ENCODE measurements at regions not wholly inside any gene's neighbourhood (a gene's known extent, or its start where the extent isn't known, plus 50 kb on each side); places are given as distances from the start of the nearest gene placed in this dataset.

DNA sequence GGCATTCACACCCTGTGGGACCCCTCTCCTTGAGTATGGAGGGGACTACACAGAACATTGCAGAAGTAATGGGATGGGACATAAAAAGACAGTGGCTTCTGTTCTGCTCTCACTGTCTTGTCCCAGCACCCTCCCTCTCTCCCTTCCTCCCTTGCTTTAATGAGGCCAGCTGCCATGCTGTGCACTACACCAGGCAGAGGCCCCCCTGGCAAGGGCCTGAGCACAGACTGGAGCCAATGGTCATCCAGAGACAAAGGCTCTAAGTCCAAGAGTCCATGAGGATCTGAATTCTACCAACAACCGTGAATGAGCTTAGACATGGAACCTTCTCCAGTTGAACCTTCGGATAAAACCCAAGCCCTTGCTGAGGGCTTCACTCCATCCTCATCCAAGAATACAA, 263.0 kb downstream of the NDUFA10 start:
- H3K4me3 ChIP-seq (ENCODE audit: low read length): no peak overlapping the region
- ChIA-PET CTCF (no interaction called here), POLR2A (no interaction called here)
- peaks cover 0 to 11% (median 0%) of the 10 kb centered on the region in 11 donors for H3K9me3 Mint-ChIP-seq
- no peaks in the 10 kb centered on the region for H3K9me3 ChIP-seq (ENCODE audit: control insufficient read depth in 2 of 3, low read length in 3 of 3)
- H3K27me3 Mint-ChIP-seq: no peaks in the 10 kb centered on the region
- no peak overlapping the region for H3K27ac ChIP-seq (ENCODE audit: low read depth, low read length)
- no peak overlapping the region for H3K4me3 Mint-ChIP-seq
- no peaks in the 10 kb centered on the region for H3K27me3 ChIP-seq (ENCODE audit: control insufficient read depth in 2 of 2, insufficient read depth in 2 of 2, low read length in 2 of 2)
- no peak for DNase-seq
- H3K4me1 Mint-ChIP-seq: peaks cover 0 to 12% (median under 1%) of the 10 kb centered on the region in 7 donors
- no peak for ATAC-seq
- H3K27ac Mint-ChIP-seq: no peak overlapping the region
- no peaks in the 10 kb centered on the region for H3K4me1 ChIP-seq (ENCODE audit: control insufficient read depth in 2 of 2, insufficient read depth in 2 of 2, low read length in 2 of 2)
- intact Hi-C loops (cut with micrococcal nuclease): no loop called here
- H3K36me3 Mint-ChIP-seq: no peaks in the 10 kb centered on the region
- H3K36me3 ChIP-seq (ENCODE audit: control insufficient read depth in 2 of 3, insufficient read depth in 3 of 3, low read length in 3 of 3): no peaks in the 10 kb centered on the region

DNA sequence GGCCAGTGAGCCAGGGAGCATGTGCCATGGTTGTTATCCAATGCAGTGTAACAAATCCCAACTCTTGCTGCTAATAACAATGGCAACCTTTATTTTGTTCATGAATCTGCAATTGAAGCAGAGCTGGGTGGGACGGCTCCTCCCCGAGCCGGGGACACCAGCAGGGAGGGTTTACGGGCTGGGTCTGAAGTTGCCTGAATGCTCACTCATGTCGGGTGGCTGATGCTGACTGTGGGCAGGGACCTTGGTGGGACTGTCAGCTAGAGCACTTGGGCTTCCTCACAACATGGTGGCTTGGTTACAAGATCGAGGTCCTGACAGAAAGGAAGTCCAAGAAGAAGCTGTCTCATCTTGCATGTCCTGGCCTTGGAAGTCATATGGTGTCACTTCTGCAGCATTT, 264.5 kb downstream of the NDUFA10 start:
- no peaks in the 10 kb centered on the region for H3K9me3 ChIP-seq (ENCODE audit: control insufficient read depth in 2 of 3, low read length in 3 of 3)
- H3K36me3 ChIP-seq (ENCODE audit: control insufficient read depth in 2 of 3, insufficient read depth in 3 of 3, low read length in 3 of 3): no peaks in the 10 kb centered on the region
- H3K4me1 ChIP-seq (ENCODE audit: control insufficient read depth in 2 of 2, insufficient read depth in 2 of 2, low read length in 2 of 2): no peaks in the 10 kb centered on the region
- no peaks in the 10 kb centered on the region for H3K27me3 ChIP-seq (ENCODE audit: control insufficient read depth in 2 of 2, insufficient read depth in 2 of 2, low read length in 2 of 2)
- no peak overlapping the region for H3K27ac ChIP-seq (ENCODE audit: low read depth, low read length)
- intact Hi-C loops (cut with micrococcal nuclease): no loop called here
- H3K27me3 Mint-ChIP-seq: no peaks in the 10 kb centered on the region
- no peak overlapping the region for H3K4me3 ChIP-seq (ENCODE audit: low read length)
- ATAC-seq (no peak), DNase-seq (no peak)
- POLR2A ChIA-PET: no interaction called here
- peaks cover 0 to 11% (median 0%) of the 10 kb centered on the region in 11 donors for H3K9me3 Mint-ChIP-seq
- peaks cover 0 to 18% (median 6%) of the 10 kb centered on the region in 7 donors for H3K4me1 Mint-ChIP-seq
- H3K4me3 Mint-ChIP-seq: no peak overlapping the region
- no peaks in the 10 kb centered on the region for H3K36me3 Mint-ChIP-seq
- no peak overlapping the region for H3K27ac Mint-ChIP-seq
- CTCF ChIA-PET: no interaction called here

DNA sequence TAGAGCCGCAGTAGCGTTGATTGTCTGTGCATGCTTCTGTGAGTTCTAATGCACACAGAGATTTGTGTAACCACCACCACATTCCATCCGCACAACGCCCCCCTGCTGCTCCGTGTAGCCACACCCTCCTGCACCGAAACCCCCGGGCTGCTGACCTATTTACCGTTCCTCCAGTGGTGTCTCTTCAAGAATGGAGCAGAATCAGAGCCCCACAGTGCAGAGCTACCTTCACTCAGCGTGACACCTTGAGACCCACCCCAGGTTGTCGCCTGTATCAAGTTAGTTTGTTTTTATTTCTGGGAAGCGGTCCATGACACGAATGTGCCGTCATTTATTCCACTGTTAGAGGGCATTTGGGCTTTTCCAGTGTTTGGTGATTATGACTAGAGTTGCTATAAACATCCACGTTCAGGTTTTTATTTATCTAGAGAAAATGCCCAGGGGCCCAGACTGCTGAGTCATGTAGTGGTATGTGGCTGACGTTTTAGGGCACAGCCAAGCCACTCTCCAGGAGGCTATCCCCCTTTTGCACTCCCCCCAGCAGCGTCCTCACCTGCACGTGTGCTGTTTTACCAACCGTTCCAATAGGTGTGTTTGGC, 266.8 kb downstream of the NDUFA10 start:
- CTCF ChIA-PET: no interaction called here
- H3K27ac ChIP-seq (ENCODE audit: low read depth, low read length): no peak overlapping the region
- no peak overlapping the region for H3K4me3 ChIP-seq (ENCODE audit: low read length)
- no peaks in the 10 kb centered on the region for H3K27me3 ChIP-seq (ENCODE audit: control insufficient read depth in 2 of 2, insufficient read depth in 2 of 2, low read length in 2 of 2)
- intact Hi-C loops (cut with micrococcal nuclease): no loop called here
- H3K9me3 ChIP-seq (ENCODE audit: control insufficient read depth in 2 of 3, low read length in 3 of 3): no peaks in the 10 kb centered on the region
- Mint-ChIP-seq H3K27ac (peak overlapping the region in 1 of 9 donors; percentile 43), H3K36me3 (no peaks in the 10 kb centered on the region), H3K9me3 (peaks cover 0 to 11% (median 0%) of the 10 kb centered on the region in 11 donors), H3K4me1 (peaks cover 5 to 18% (median 12%) of the 10 kb centered on the region in 7 donors), H3K27me3 (peaks cover 0 to 4% (median 0%) of the 10 kb centered on the region in 5 donors), H3K4me3 (no peak overlapping the region)
- DNase-seq (no peak), ATAC-seq (no peak)
- H3K36me3 ChIP-seq (ENCODE audit: control insufficient read depth in 2 of 3, insufficient read depth in 3 of 3, low read length in 3 of 3): no peaks in the 10 kb centered on the region
- no peaks in the 10 kb centered on the region for H3K4me1 ChIP-seq (ENCODE audit: control insufficient read depth in 2 of 2, insufficient read depth in 2 of 2, low read length in 2 of 2)
- POLR2A ChIA-PET: no interaction called here

DNA sequence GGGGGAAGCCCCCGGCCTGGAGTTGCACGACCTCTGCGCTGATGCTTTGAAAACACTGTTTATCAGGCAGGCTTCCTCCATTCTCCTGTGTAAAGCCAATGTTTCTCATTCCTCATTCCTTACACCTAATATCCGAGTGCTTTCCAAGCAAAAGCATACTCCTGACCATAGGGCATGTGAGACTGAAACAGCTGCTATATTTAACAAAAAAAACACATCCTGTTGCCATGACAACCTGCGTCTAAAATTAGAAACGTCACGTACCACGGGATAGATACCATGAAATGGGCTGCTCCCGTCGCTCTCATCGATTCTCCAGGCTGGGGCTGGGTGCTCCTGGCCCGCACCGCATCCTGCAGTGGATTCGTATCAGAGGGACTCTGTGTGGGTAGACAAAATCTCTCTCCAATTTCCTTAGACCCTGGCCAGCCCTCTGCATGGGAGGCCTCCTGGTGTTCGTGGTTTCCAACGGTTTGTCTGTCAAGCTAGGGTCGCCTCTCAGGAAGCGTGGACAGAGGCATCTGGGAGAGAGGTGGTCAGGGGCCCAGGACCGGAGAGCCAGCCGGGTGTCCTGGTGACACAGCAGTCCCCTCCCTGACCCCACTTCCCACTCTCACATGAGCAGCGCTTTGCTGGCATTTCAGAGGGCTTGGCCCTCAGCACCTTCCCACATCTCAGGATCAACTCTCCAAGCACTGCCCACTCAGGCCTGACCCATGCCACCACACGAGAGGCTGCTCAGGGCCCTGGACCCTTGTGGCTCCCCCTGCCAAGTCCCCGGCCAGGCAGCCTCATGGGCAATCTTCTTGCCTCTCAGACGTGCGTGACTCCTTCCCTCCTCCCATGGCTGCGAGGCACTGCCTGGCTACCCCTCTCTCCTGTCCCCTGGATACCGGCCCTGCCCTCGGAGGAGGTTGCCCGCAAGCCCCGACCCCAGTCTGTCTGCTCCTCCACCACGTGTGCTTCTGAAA, 268.1 kb downstream of the NDUFA10 start:
- CTCF ChIA-PET: no interaction called here
- peak; percentile 30 for ATAC-seq
- peak overlapping the region in 6 of 9 donors; percentile 2 to 82 (median 46) for H3K27ac Mint-ChIP-seq

DNA sequence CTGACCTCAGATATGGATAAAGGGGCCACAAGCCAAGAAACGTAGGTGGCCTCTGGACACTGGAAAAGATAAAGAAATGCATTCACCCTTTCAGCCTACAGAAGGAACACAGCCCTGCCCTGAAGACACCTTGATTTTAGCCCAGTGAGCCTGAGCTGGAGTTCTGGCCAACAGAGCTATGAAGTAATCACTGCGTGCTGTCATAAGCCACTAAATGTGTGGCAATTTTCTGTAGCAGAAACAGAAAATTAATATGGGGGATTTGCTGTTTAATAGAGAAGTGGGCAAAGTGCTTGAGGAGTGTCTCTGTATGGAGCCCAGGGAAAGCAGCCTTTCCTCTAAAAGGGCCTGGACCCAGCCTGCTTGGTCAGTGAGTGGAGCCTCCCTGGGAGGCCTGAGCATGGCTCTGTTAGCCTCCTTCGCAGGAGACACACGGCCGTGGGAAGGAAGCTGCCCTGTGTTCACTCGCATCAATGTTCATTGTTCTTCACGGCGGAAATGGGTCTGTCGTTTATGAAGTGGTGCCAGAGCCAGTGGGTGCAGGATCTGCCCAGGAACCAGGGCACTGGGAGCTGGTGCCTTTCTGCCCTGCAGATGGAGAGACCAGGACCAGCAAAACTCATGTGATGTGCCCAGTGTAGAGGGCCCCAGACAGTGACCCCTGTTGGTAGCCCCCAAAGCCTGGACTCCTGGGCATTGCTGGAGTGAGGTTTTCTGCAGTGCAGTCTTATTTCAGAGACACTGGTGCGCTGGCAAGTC, 268.9 kb downstream of the NDUFA10 start:
- Histone ChIP-seq H3K4me1 (ENCODE audit: control insufficient read depth in 2 of 2, insufficient read depth in 2 of 2, low read length in 2 of 2) (peaks cover 0 to 15% of the 10 kb centered on the region in 2 donors), H3K27me3 (ENCODE audit: control insufficient read depth in 2 of 2, insufficient read depth in 2 of 2, low read length in 2 of 2) (no peaks in the 10 kb centered on the region), H3K9me3 (ENCODE audit: control insufficient read depth in 2 of 3, low read length in 3 of 3) (no peaks in the 10 kb centered on the region), H3K36me3 (ENCODE audit: control insufficient read depth in 2 of 3, insufficient read depth in 3 of 3, low read length in 3 of 3) (no peaks in the 10 kb centered on the region), H3K4me3 (ENCODE audit: low read length) (no peak overlapping the region), H3K27ac (ENCODE audit: low read depth, low read length) (no peak overlapping the region)
- H3K36me3 Mint-ChIP-seq: no peaks in the 10 kb centered on the region
- peaks cover 5 to 34% (median 29%) of the 10 kb centered on the region in 7 donors for H3K4me1 Mint-ChIP-seq
- intact Hi-C loops (cut with micrococcal nuclease): no loop called here
- peaks cover 0 to 11% (median 0%) of the 10 kb centered on the region in 11 donors for H3K9me3 Mint-ChIP-seq
- peak; percentile 12 for ATAC-seq
- ChIA-PET POLR2A (no interaction called here), CTCF (no interaction called here)
- no peak for DNase-seq
- H3K4me3 Mint-ChIP-seq: peak overlapping the region in 2 of 10 donors; percentile 8 to 37
- H3K27ac Mint-ChIP-seq: peak overlapping the region in 5 of 9 donors; percentile 2 to 68 (median 34)
- peaks cover 0 to 4% (median 0%) of the 10 kb centered on the region in 5 donors for H3K27me3 Mint-ChIP-seq

More for the DNA sequence above, 268.1 kb downstream of the NDUFA10 start:
- DNase-seq: peak in 4 of 9 donors; percentile 23 to 40 (median 26)
- Histone ChIP-seq H3K9me3 (ENCODE audit: control insufficient read depth in 2 of 3, low read length in 3 of 3) (no peaks in the 10 kb centered on the region), H3K4me1 (ENCODE audit: control insufficient read depth in 2 of 2, insufficient read depth in 2 of 2, low read length in 2 of 2) (peaks cover 0 to 6% of the 10 kb centered on the region in 2 donors), H3K36me3 (ENCODE audit: control insufficient read depth in 2 of 3, insufficient read depth in 3 of 3, low read length in 3 of 3) (no peaks in the 10 kb centered on the region), H3K27me3 (ENCODE audit: control insufficient read depth in 2 of 2, insufficient read depth in 2 of 2, low read length in 2 of 2) (no peaks in the 10 kb centered on the region), H3K27ac (ENCODE audit: low read depth, low read length) (no peak overlapping the region), H3K4me3 (ENCODE audit: low read length) (no peak overlapping the region)
- Mint-ChIP-seq H3K9me3 (peaks cover 0 to 11% (median 0%) of the 10 kb centered on the region in 11 donors), H3K4me3 (peak overlapping the region in 3 of 10 donors; percentile 5 to 37 (median 14)), H3K4me1 (peaks cover 5 to 27% (median 23%) of the 10 kb centered on the region in 7 donors), H3K36me3 (no peaks in the 10 kb centered on the region), H3K27me3 (peaks cover 0 to 4% (median 0%) of the 10 kb centered on the region in 5 donors)
- intact Hi-C loops (cut with micrococcal nuclease): no loop called here
- POLR2A ChIA-PET: no interaction called here

DNA sequence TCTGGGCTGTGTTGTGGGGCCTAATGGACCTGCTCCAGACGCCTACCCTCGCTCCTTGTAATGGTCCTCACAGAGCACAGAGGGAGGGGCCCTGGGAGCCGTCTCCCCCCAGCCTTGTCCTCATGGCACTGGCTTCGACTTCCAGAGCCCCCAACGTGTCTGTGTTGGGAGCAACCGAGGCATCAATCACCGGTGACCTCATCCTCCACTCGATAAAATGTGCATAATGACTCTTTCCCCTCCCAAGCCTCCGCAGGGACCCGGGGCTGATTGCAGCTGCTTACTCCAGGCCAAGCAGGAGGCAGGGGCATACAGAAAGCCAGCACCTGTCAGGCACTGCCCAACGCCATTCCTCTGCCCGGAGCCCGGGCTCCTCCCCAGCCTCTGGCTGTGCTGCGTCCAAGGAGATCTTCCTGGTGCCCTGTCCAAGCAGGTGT, 271.7 kb downstream of the NDUFA10 start:
- Mint-ChIP-seq H3K36me3 (no peaks in the 10 kb centered on the region), H3K27me3 (peaks cover 0 to 4% (median 0%) of the 10 kb centered on the region in 5 donors), H3K27ac (peak overlapping the region in 2 of 9 donors; percentile 17 to 22), H3K4me1 (peaks cover 5 to 38% (median 29%) of the 10 kb centered on the region in 7 donors), H3K9me3 (peaks cover 0 to 5% (median 0%) of the 10 kb centered on the region in 11 donors), H3K4me3 (peak overlapping the region in 2 of 10 donors; percentile 1 to 35)
- no peak overlapping the region for H3K4me3 ChIP-seq (ENCODE audit: low read length)
- H3K4me1 ChIP-seq (ENCODE audit: control insufficient read depth in 2 of 2, insufficient read depth in 2 of 2, low read length in 2 of 2): peaks cover 0 to 18% of the 10 kb centered on the region in 2 donors
- no peaks in the 10 kb centered on the region for H3K27me3 ChIP-seq (ENCODE audit: control insufficient read depth in 2 of 2, insufficient read depth in 2 of 2, low read length in 2 of 2)
- DNase-seq (no peak), ATAC-seq (no peak)
- POLR2A ChIA-PET: no interaction called here
- no peaks in the 10 kb centered on the region for H3K36me3 ChIP-seq (ENCODE audit: control insufficient read depth in 2 of 3, insufficient read depth in 3 of 3, low read length in 3 of 3)
- intact Hi-C loops (cut with micrococcal nuclease): no loop called here
- no peaks in the 10 kb centered on the region for H3K9me3 ChIP-seq (ENCODE audit: control insufficient read depth in 2 of 3, low read length in 3 of 3)
- H3K27ac ChIP-seq (ENCODE audit: low read depth, low read length): no peak overlapping the region
- CTCF ChIA-PET: no interaction called here
